ENCODE measurements at regions not wholly inside any gene's neighbourhood (a gene's known extent, or its start where the extent isn't known, plus 50 kb on each side); places are given as distances from the start of the nearest gene placed in this dataset.
"Not testable (repeated sequence)": the region's sequence is repeated elsewhere in the genome, so short reads cannot be mapped to it uniquely, and the experiment has no call there.

DNA sequence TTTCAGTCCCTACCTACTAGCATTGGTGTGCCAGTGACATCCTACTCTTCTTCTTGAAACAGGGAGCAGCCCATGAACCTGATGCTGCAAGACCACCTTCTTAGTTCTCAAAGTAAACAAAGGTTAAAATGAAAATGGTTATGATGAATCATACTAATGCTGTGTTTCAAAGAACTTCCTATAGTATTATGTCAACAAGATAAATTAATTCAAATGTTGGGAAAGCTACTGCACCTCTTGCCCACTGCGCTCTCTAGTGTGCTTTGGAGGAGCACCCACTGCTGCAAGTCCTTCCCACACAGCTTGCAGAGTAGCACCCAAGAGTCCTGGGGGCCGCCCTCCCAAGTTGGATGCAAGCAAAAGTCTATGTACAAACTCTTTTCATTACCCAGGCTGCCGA lies 81.1 kb downstream of the CD200R1L start:
- Histone ChIP-seq H3K27ac (ENCODE audit: low read depth, low read length) (no peak overlapping the region), H3K36me3 (ENCODE audit: insufficient read depth, low read length) (no peaks in the 10 kb centered on the region), H3K4me3 (ENCODE audit: low read length) (no peak overlapping the region), H3K9me3 (ENCODE audit: insufficient read depth, low read depth, low read length) (no peaks in the 10 kb centered on the region), H3K9ac (ENCODE audit: low read depth, low read length) (no peak overlapping the region), H3K27me3 (ENCODE audit: insufficient read depth, low read length) (no peaks in the 10 kb centered on the region), H3K4me1 (ENCODE audit: insufficient read depth, low read length) (no peaks in the 10 kb centered on the region; the same call in 1 of the 2 replicates)
- 78% methylated on average over 3 of the region's 3 CpGs for WGBS

DNA sequence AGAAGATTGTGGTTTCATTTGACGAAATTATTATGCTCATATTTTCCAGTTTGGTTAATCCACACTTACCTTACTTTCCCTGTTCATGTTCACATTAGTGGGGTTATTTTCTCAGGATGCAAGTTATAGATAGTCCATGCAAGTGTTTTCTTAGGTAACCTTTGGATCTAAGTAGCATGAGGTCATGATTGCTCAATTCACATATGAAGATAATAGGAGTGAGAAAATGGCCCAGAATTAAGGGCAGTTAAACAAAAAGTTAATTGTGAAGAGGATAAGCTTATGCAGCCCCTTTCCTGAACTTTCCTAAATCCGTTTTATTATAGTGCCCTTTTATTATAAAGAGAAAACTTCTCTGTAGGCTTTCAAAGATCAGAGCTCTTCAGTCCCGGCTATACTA lies 83.4 kb downstream of the CD200R1L start:
- no peak overlapping the region for H3K4me3 ChIP-seq (ENCODE audit: low read length)
- WGBS = 83% methylated on average over 1 of the region's 3 CpGs
- no peaks in the 10 kb centered on the region for H3K4me1 ChIP-seq (ENCODE audit: insufficient read depth, low read length)

DNA sequence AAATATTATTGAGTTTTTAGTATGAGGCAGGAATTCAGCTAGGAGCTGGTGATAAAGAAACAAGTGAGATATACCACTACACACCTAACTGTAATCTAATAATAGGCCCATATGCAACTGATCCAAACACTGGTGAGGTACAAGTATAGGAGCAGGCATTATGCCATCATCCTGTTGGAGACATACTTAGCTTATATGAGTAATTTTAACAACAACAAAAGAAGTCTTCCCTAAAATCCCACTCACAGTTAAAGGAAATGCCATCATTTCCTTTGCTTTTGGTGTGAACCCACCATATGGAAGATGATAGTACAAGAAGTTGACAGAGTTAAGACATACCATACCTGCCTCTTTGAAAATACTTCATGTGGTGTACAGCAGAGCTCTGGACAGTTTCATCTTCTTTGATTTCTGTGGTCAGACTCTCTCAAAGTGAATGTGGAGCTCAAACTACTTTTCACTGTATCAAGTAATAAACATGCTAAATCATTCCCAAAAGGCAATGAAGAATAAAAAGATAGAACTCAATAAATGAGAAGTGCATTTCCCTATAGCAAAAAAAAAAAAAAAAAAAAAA lies 85.5 kb downstream of the CD200R1L start:
- no peaks in the 10 kb centered on the region for H3K36me3 ChIP-seq (ENCODE audit: insufficient read depth, low read length)
- no peaks in the 10 kb centered on the region for H3K27me3 ChIP-seq (ENCODE audit: insufficient read depth, low read length)
- no peaks in the 10 kb centered on the region for H3K4me1 ChIP-seq (ENCODE audit: insufficient read depth, low read length)
- no peak overlapping the region for H3K9ac ChIP-seq (ENCODE audit: low read depth, low read length)
- peaks cover 6% of the 10 kb centered on the region; the same call in 1 of the 2 replicates for H3K9me3 ChIP-seq (ENCODE audit: insufficient read depth, low read depth, low read length)
- H3K27ac ChIP-seq (ENCODE audit: low read depth, low read length) = no peak overlapping the region
- H3K4me3 ChIP-seq (ENCODE audit: low read length) = no peak overlapping the region

More for the DNA sequence above, 83.4 kb downstream of the CD200R1L start:
- Histone ChIP-seq H3K9me3 (ENCODE audit: insufficient read depth, low read depth, low read length) (no peaks in the 10 kb centered on the region), H3K27ac (ENCODE audit: low read depth, low read length) (no peak overlapping the region), H3K36me3 (ENCODE audit: insufficient read depth, low read length) (no peaks in the 10 kb centered on the region), H3K27me3 (ENCODE audit: insufficient read depth, low read length) (no peaks in the 10 kb centered on the region), H3K9ac (ENCODE audit: low read depth, low read length) (no peak overlapping the region)

DNA sequence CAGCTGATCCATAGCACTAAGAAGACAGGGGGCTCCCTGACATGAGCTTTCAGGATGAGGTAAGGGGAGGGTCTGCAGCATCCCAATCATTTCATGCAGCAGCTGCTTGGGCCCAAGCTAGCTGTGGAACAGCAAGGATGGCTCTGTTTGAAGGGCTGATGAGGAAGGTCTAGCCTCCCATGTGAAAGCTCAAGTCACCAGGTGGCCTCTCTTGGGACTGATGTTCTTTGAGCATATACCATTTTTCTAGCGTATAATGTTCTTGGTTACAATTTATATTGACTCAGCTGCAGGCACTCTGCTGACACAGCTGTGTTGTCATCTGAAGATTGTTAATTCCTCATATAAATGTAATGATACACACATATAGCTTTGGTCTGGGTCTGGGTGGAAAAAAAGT lies 87.0 kb downstream of the CD200R1L start:
- no peak overlapping the region for H3K4me3 ChIP-seq (ENCODE audit: low read length)
- no peak overlapping the region for H3K27ac ChIP-seq (ENCODE audit: low read depth, low read length)
- WGBS = 100% methylated on average over 1 of the region's 1 CpG
- no peak overlapping the region for H3K9ac ChIP-seq (ENCODE audit: low read depth, low read length)
- no peaks in the 10 kb centered on the region for H3K27me3 ChIP-seq (ENCODE audit: insufficient read depth, low read length)
- H3K36me3 ChIP-seq (ENCODE audit: insufficient read depth, low read length) = no peaks in the 10 kb centered on the region
- peaks cover 6% of the 10 kb centered on the region; the same call in 1 of the 2 replicates for H3K9me3 ChIP-seq (ENCODE audit: insufficient read depth, low read depth, low read length)
- H3K4me1 ChIP-seq (ENCODE audit: insufficient read depth, low read length) = no peaks in the 10 kb centered on the region

DNA sequence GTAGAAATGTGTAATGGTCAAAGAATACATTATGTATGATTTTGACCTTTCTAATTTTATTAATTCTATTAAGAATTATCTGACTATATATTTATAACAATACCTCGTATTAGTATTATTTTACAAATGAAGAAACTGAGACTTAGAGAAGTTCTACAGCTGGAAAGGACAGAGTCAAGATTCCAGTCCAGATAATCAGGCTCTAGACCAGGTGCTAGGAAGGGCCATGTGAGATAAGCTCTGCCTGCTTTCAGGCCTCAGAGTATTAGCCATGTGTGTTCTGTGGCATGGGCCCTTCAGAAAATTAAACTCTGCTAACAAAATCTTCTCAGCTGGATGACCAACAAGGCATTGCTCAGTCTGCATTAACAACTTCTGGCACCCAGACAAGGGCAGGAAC lies 87.5 kb downstream of the CD200R1L start:
- no peak overlapping the region for H3K4me3 ChIP-seq (ENCODE audit: low read length)
- H3K9me3 ChIP-seq (ENCODE audit: insufficient read depth, low read depth, low read length) = peaks cover 6% of the 10 kb centered on the region; the same call in 1 of the 2 replicates
- no peaks in the 10 kb centered on the region for H3K4me1 ChIP-seq (ENCODE audit: insufficient read depth, low read length)
- H3K36me3 ChIP-seq (ENCODE audit: insufficient read depth, low read length) = no peaks in the 10 kb centered on the region
- H3K27me3 ChIP-seq (ENCODE audit: insufficient read depth, low read length) = no peaks in the 10 kb centered on the region
- no peak overlapping the region for H3K9ac ChIP-seq (ENCODE audit: low read depth, low read length)
- WGBS = no CpG with 5 or more reads among the region's 1 CpG
- no peak overlapping the region for H3K27ac ChIP-seq (ENCODE audit: low read depth, low read length)

DNA sequence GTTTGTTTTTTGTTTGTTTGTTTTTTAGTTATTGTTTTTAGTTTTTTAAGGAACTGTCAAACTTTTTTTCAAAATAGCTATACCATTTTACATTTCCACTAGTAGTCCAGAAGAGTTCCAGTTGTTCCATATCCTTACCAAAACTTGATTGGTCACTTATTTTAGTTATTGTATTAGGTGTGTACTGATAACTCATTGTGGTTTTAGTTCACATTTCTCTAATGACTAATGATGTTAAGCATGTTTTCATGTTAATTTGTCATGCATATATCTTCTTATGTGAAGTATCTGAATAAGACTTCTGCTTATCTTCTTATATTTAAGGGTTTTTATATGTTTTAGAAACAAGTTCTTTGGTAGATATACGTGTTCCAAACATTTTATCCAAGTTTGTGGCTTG lies 89.5 kb downstream of the CD200R1L start:
- Histone ChIP-seq H3K9ac (ENCODE audit: low read depth, low read length) (no peak overlapping the region), H3K27me3 (ENCODE audit: insufficient read depth, low read length) (no peaks in the 10 kb centered on the region), H3K27ac (ENCODE audit: low read depth, low read length) (no peak overlapping the region), H3K4me1 (ENCODE audit: insufficient read depth, low read length) (no peaks in the 10 kb centered on the region; the same call in 1 of the 2 replicates), H3K4me3 (ENCODE audit: low read length) (no peak overlapping the region), H3K36me3 (ENCODE audit: insufficient read depth, low read length) (no peaks in the 10 kb centered on the region), H3K9me3 (ENCODE audit: insufficient read depth, low read depth, low read length) (peaks cover 6% of the 10 kb centered on the region; the same call in 1 of the 2 replicates)
- 100% methylated on average over 1 of the region's 1 CpG for WGBS

DNA sequence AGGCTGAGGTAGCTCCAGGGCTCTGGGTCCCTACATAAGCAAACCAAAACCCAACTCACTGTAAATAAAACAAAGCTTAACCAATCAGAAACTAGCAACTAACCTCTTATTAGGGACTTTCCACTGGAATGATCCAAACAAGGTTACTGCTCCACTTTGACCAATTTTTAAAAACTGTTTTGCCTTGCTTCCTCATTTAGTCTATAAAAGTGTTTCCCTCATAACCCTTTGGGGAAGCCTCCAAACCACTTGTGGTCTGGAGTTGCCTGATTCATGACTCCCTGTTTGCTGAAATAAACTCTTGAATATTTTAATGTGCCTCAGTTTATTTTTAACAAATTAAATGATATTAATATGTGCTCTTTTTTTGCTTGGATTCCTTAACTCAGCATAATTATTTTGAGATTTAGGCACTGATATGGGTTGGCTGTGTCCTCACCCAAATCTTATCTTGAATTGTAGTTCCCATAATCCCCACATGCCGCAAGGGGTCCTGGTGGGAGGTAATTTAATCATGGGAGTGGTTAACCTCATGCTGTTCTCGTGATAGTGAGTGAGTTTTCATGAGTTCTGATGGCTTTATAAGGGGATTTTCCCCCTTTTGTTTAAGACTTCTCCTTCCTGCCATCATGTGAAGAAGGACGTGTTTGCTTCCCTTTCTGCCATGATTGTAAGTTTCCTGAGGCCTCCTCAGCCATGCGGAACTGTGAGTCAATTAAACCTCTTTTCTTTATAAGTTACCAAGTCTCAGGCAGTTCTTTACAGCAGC lies 90.6 kb downstream of the CD200R1L start:
- Histone ChIP-seq H3K4me3 (ENCODE audit: low read length) (no peak overlapping the region), H3K9ac (ENCODE audit: low read depth, low read length) (no peak overlapping the region), H3K9me3 (ENCODE audit: insufficient read depth, low read depth, low read length) (peaks cover 6% of the 10 kb centered on the region; the same call in 1 of the 2 replicates), H3K4me1 (ENCODE audit: insufficient read depth, low read length) (peaks cover 4% of the 10 kb centered on the region; the same call in 1 of the 2 replicates), H3K27me3 (ENCODE audit: insufficient read depth, low read length) (no peaks in the 10 kb centered on the region), H3K27ac (ENCODE audit: low read depth, low read length) (no peak overlapping the region), H3K36me3 (ENCODE audit: insufficient read depth, low read length) (no peaks in the 10 kb centered on the region)
- 80% methylated on average over 4 of the region's 4 CpGs for WGBS

DNA sequence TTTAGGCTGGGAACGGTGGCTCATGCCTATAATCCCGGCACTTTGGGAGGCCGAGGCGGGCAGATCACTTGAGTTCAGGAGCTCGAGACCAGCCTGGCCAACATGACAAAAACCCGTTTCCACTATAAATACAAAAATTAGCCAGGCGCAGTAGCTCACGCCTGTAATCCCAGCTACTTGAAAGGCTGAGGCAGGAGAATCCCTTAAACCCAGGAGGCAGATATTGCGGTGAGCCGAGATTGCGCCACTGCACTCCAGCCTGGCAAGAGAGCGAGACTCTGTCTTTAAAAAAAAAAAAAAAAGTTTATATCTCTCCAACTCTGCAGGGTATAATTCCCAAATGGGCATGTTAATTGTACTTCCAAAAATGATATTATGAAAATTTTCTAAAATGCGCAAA lies 91.6 kb downstream of the CD200R1L start:
- not testable (repeated sequence) for H3K4me3 ChIP-seq (ENCODE audit: low read length); H3K9ac ChIP-seq (ENCODE audit: low read depth, low read length); H3K9me3 ChIP-seq (ENCODE audit: insufficient read depth, low read depth, low read length); H3K27ac ChIP-seq (ENCODE audit: low read depth, low read length); H3K27me3 ChIP-seq (ENCODE audit: insufficient read depth, low read length); H3K36me3 ChIP-seq (ENCODE audit: insufficient read depth, low read length)
- 92% methylated on average over 12 of the region's 13 CpGs for WGBS
- H3K4me1 ChIP-seq (ENCODE audit: insufficient read depth, low read length) = peaks cover 12% of the 10 kb centered on the region

DNA sequence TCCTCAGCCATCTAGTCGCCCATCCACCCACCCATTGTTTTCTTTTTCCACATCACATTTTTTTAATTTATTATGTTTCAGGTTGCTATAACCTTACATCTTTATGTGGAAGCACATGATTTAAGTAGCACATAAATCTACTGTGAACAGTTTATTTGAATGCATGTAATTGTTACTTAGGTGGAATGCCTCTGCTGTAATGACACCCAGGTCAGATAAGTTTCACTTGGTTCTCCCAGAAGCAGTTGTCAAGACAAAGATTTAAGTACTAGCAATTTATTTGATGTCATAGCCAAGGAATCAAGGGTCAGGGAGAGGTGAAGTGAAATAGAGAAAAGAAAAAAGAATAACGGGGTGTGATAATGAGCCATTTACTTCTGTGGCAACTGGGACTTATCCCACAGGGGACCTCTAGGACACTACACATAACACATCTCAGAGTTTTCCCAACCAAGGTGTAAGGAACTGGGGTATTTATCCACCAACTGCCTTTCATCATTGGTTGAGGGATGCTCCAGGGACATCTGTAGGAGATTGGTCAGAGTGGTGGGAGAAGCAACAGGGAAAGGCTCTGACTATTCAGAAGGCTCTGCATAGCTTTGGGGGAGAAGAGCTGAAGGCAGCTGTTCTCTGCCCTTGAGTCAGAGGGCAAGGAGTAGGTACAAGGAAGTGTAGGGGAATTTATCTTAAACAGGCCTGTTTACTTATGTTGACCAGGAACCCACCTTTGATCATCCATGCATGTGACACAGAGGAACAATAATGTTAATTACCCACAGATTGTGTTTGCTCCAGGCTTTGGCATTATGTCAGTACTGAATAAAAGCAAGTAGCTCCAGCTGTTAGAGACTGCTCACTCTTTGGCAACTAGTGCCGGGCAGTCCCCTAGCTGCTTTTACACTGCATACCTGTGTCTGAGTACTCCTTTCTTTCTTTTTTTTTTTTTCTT lies 94.8 kb downstream of the CD200R1L start:
- H3K9ac ChIP-seq (ENCODE audit: low read depth, low read length) = no peak overlapping the region
- H3K27ac ChIP-seq (ENCODE audit: low read depth, low read length) = no peak overlapping the region
- no peaks in the 10 kb centered on the region for H3K36me3 ChIP-seq (ENCODE audit: insufficient read depth, low read length)
- H3K4me1 ChIP-seq (ENCODE audit: insufficient read depth, low read length) = peaks cover 12% of the 10 kb centered on the region
- 94% methylated on average over 3 of the region's 3 CpGs for WGBS
- no peak overlapping the region for H3K4me3 ChIP-seq (ENCODE audit: low read length)
- no peaks in the 10 kb centered on the region for H3K27me3 ChIP-seq (ENCODE audit: insufficient read depth, low read length)
- peaks cover 5% of the 10 kb centered on the region; the same call in 1 of the 2 replicates for H3K9me3 ChIP-seq (ENCODE audit: insufficient read depth, low read depth, low read length)

DNA sequence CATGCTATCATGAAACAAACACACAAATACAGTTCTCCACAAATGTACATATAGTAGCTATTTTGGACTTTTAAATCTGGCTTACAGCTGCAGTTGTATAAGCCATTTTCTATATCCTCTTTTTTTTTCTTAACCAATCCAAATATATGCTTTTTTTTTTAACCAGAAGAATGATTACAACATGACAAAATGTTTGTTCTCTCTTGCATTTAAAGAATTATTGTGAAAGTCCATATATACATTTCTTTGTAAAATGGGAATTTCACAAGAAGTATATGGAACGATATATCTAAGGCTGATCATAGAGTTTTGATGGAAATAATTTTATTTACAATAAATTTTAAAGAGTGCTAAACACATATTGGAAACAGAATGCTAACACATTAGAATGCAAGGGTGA lies 95.6 kb downstream of the CD200R1L start:
- Histone ChIP-seq H3K27ac (ENCODE audit: low read depth, low read length) (no peak overlapping the region), H3K4me1 (ENCODE audit: insufficient read depth, low read length) (peaks cover 12% of the 10 kb centered on the region), H3K27me3 (ENCODE audit: insufficient read depth, low read length) (no peaks in the 10 kb centered on the region), H3K9me3 (ENCODE audit: insufficient read depth, low read depth, low read length) (no peaks in the 10 kb centered on the region), H3K4me3 (ENCODE audit: low read length) (no peak overlapping the region), H3K36me3 (ENCODE audit: insufficient read depth, low read length) (no peaks in the 10 kb centered on the region), H3K9ac (ENCODE audit: low read depth, low read length) (no peak overlapping the region)
- WGBS = no CpG with 5 or more reads among the region's 1 CpG

DNA sequence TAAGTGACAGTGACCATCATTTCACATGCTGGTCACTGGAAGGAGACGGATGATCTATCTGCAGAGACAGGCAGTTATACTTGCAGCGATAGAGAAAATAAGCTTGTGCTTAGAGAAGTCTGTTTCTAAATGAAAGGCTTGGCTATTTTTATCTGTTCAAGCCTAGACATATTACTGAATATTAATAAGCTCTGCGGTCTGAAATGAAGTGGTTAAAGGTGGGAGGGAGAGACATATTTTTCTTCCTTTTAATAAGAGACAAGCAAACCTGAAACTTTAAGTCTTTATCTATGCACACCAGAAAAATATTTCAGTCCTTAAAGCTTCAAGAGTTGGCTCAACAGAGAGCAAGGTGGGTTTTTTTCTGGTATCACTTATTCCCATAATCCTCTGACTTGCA lies 99.0 kb downstream of the CD200R1L start:
- no peak overlapping the region for H3K4me3 ChIP-seq (ENCODE audit: low read length)
- no peaks in the 10 kb centered on the region for H3K9me3 ChIP-seq (ENCODE audit: insufficient read depth, low read depth, low read length)
- no peak overlapping the region for H3K9ac ChIP-seq (ENCODE audit: low read depth, low read length)
- peaks cover 23% of the 10 kb centered on the region for H3K4me1 ChIP-seq (ENCODE audit: insufficient read depth, low read length)
- H3K36me3 ChIP-seq (ENCODE audit: insufficient read depth, low read length) = no peaks in the 10 kb centered on the region
- 96% methylated on average over 2 of the region's 3 CpGs for WGBS
- no peak overlapping the region for H3K27ac ChIP-seq (ENCODE audit: low read depth, low read length)
- H3K27me3 ChIP-seq (ENCODE audit: insufficient read depth, low read length) = no peaks in the 10 kb centered on the region

All from HUES64 (cell line).